ENCODE measurements at regions not wholly inside any gene's neighbourhood (a gene's known extent, or its start where the extent isn't known, plus 50 kb on each side); places are given as distances from the start of the nearest gene placed in this dataset.

DNA sequence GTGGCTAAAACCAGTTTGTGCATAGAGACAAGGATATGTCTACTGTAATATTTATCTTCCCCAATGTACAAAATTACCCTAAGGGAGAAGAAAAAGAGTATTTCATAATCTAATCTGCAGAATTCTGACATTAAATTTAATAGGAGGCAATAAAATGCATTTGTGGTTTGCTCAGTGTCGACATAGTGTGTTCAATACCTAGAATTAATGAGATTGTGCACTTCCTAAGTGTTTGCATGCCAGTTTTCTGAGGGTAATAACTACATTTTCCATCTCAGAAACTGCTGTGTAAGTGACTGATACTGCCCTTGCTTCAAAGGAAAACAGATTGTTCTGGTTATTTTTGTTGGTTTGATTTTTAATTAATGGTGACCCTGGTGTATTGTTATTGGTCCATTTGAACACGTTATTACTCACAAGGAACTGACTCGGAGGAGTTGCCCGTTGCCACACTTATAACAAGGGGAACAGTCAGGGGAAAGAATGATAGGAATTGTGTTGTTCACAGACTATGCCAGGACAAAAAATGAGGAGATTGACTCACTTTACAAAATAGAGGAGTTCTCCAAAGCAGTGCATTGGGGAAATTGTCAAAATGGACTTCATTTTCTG lies 960.3 kb upstream of the TMEM132C start:
- H3K27ac ChIP-seq: no peak overlapping the region
- TF ChIP-seq POLR2A (IDR thresholded peaks at IDR 0.05): no peak
- TF ChIP-seq, protein P1, sequence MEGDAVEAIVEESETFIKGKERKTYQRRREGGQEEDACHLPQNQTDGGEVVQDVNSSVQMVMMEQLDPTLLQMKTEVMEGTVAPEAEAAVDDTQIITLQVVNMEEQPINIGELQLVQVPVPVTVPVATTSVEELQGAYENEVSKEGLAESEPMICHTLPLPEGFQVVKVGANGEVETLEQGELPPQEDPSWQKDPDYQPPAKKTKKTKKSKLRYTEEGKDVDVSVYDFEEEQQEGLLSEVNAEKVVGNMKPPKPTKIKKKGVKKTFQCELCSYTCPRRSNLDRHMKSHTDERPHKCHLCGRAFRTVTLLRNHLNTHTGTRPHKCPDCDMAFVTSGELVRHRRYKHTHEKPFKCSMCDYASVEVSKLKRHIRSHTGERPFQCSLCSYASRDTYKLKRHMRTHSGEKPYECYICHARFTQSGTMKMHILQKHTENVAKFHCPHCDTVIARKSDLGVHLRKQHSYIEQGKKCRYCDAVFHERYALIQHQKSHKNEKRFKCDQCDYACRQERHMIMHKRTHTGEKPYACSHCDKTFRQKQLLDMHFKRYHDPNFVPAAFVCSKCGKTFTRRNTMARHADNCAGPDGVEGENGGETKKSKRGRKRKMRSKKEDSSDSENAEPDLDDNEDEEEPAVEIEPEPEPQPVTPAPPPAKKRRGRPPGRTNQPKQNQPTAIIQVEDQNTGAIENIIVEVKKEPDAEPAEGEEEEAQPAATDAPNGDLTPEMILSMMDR (IDR thresholded peaks at IDR 0.05): no peak
- WGBS, 4 donors: 65 to 76% (median 69%) methylated on average over 4 of the region's 4 CpGs
- no peaks in the 10 kb centered on the region for H3K9me3 ChIP-seq
- DNase-seq (no peak), ATAC-seq (no peak)
- H3K4me1 ChIP-seq: no peaks in the 10 kb centered on the region
- intact Hi-C loops (cut with DNase I): no loop called here
- H3K36me3 ChIP-seq: no peaks in the 10 kb centered on the region
- no peak overlapping the region for H3K4me3 ChIP-seq
- H3K27me3 ChIP-seq: peaks cover 0 to 39% (median 4%) of the 10 kb centered on the region in 9 donors

DNA sequence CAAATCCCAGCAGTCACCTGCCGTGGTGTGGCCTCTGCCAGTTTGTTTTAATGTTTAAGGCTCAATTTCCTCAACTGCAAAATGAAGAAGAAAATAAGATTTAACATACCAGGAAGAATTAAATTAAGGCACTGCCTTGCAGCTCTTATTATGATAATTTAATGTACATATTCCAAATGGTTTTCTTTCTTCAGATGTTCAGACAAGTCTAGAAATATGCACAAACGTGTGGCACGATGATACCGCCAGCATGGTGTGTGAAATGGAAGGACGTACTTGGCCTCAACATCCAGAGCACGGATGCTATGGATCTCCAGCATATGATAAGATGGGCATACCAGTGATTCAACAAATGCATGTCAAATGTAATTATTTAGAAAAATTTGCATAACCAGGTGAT lies 959.4 kb upstream of the TMEM132C start:
- no peak overlapping the region for H3K4me3 ChIP-seq
- H3K27ac ChIP-seq: no peak overlapping the region
- no peak for DNase-seq
- H3K36me3 ChIP-seq: no peaks in the 10 kb centered on the region
- no peaks in the 10 kb centered on the region for H3K4me1 ChIP-seq
- intact Hi-C loops (cut with DNase I): no loop called here
- TF ChIP-seq, protein P1 (IDR thresholded peaks at IDR 0.05): no peak
- no peak for TF ChIP-seq POLR2A (IDR thresholded peaks at IDR 0.05)
- WGBS, 4 donors: 76 to 81% (median 78%) methylated on average over 6 of the region's 6 CpGs
- H3K27me3 ChIP-seq: peaks cover 0 to 36% (median 4%) of the 10 kb centered on the region in 9 donors
- H3K9me3 ChIP-seq: no peaks in the 10 kb centered on the region
- ATAC-seq: no peak

DNA sequence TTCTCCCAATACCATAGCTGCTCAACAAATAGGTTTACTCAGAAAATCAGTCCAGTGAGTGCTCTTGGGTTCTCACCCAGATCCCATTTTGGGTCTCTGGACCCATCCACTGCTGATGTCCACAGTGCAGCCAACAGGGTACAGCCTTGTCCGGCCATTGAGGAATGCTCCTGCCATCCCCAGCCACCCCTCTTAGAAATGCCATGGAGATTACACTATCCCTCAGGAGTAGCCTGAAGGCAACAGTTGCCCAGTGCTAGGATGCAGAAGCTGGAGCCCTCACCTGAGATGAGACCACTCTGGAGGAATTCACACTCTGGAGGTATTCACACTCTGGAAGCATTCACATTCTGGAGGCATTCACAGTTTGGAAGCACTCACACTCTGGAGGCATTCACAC lies 958.8 kb upstream of the TMEM132C start:
- Histone ChIP-seq H3K27ac (no peak overlapping the region), H3K4me1 (no peaks in the 10 kb centered on the region), H3K36me3 (no peaks in the 10 kb centered on the region), H3K27me3 (peaks cover 0 to 36% (median 4%) of the 10 kb centered on the region in 9 donors), H3K4me3 (no peak overlapping the region), H3K9me3 (no peaks in the 10 kb centered on the region)
- TF ChIP-seq, protein P1 (IDR thresholded peaks at IDR 0.05): no peak
- no peak for TF ChIP-seq POLR2A (IDR thresholded peaks at IDR 0.05)
- ATAC-seq (no peak), DNase-seq (no peak)
- intact Hi-C loops (cut with DNase I): no loop called here
- 87 to 100% (median 94%) methylated on average over 1 of the region's 1 CpG for WGBS, 4 donors

DNA sequence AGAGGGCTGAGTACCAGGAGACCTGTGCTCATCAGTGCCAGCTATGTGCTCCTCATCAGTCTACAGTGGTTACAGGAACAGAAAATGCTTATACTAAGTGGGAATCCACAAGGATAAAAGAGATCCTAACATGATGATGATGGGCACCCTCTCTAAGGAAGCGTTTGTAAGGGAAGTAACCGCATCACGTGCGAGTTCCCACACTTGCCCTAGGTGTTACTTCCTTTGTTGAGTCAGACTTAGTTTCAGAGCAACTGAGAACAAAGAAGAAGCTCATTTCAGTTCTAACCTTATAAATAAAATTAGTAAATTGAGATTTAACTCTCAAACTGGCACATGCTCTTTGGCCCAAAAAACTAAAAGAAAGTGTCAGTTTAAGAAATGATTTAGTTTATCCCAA lies 956.4 kb upstream of the TMEM132C start:
- no peak overlapping the region for H3K4me3 ChIP-seq
- intact Hi-C loops (cut with DNase I): no loop called here
- H3K36me3 ChIP-seq: no peaks in the 10 kb centered on the region
- peaks cover 0 to 17% (median 3%) of the 10 kb centered on the region in 9 donors for H3K27me3 ChIP-seq
- ATAC-seq (no peak), DNase-seq (no peak)
- H3K27ac ChIP-seq: no peak overlapping the region
- no peaks in the 10 kb centered on the region for H3K4me1 ChIP-seq
- 62 to 69% (median 64%) methylated on average over 4 of the region's 4 CpGs for WGBS, 4 donors
- H3K9me3 ChIP-seq: peaks cover 0 to 7% (median 0%) of the 10 kb centered on the region in 12 donors
- TF ChIP-seq POLR2A (IDR thresholded peaks at IDR 0.05): no peak
- TF ChIP-seq, protein P1 (IDR thresholded peaks at IDR 0.05): no peak

All from heart left ventricle (tissue), 16 donors.